Stomach (tissue), 8 donors: ENCODE measurements at regions not wholly inside any gene's neighbourhood (a gene's known extent, or its start where the extent isn't known, plus 50 kb on each side); places are given as distances from the start of the nearest gene placed in this dataset.

Experiments used
- DNase-seq, 2 donors: peaks; one replicate each; pipeline versions ENCODE4 v3.0.0 to v3.0.0-alpha.2; 2013 to 2019
- H3K27ac ChIP-seq, 5 donors: fragments of 200-600 bp in 4 of 5; sonication (generic) in 4 of 5; one replicate each; pipeline ENCODE4 v1.5.1; 2013 to 2019; ENCODE audit warnings: mild to moderate bottlenecking in 1 of 5, moderate library complexity in 1 of 5
- H3K27me3 ChIP-seq, 3 donors: fragments of 200-600 bp; sonication (generic); one replicate each; pipeline ENCODE4 v1.5.1; 2017 to 2019; ENCODE audit warnings: mixed run types in 1 of 3
- H3K36me3 ChIP-seq, 4 donors: fragments of 200-600 bp; sonication (generic); 1 replicate in 3 of 4; 2 replicates in 1 of 4; pipeline ENCODE4 v1.5.1; 2016 to 2019
- H3K4me1 ChIP-seq, 4 donors: fragments of 200-600 bp; sonication (generic); one replicate each; pipeline ENCODE4 v1.5.1; 2016 to 2019
- H3K4me3 ChIP-seq, 4 donors: fragments of 200-600 bp; sonication (generic) in 3 of 4; one replicate each; pipeline ENCODE4 v1.5.1; 2016 to 2019; ENCODE audit warnings: mild to moderate bottlenecking in 1 of 4
- H3K9me3 ChIP-seq, 4 donors: fragments of 200-600 bp; sonication (generic); one replicate each; pipeline ENCODE4 v1.5.1; 2016 to 2019
- CTCF ChIP-seq, 7 experiments: fragments of 450-650 bp in 4 of 7; fragments of 200-600 bp in 3 of 7; sonication (generic) in 3 of 7; IDR thresholded peaks; one replicate each; pipeline ENCODE4 v1.5.1; 2016 to 2019; ENCODE audit warnings: antibody characterized with exemption in 7 of 7, control low read depth in 2 of 7, mild to moderate bottlenecking in 1 of 7
- EP300 ChIP-seq: sonication (generic); formaldehyde crosslinking; IDR thresholded peaks from one replicate; pipeline ENCODE4 v1.6.1; 2017; ENCODE audit warnings: antibody characterized with exemption
- POLR2A ChIP-seq, 4 donors: fragments of 450-650 bp; IDR thresholded peaks; one replicate each; pipeline ENCODE4 v1.6.1; 2016; ENCODE audit warnings: antibody characterized with exemption in 4 of 4, control low read depth in 2 of 4, mild to moderate bottlenecking in 1 of 4, moderate library complexity in 1 of 4
- POLR2AphosphoS5 ChIP-seq, 3 donors: sonication (generic); formaldehyde crosslinking; IDR thresholded peaks; one replicate each; pipeline ENCODE4 v1.6.1; 2016; ENCODE audit warnings: antibody characterized with exemption in 3 of 3
- WGBS, 5 donors: extraction: QIAGEN DNeasy Blood & Tissue Kit in 3 of 5; methylation state at CpG; one replicate each; pipeline versions ENCODE4 v1.1.5 to v1.1.7; 2013 to 2018; 5-methylcytosine and 5-hydroxymethylcytosine counted together
- intact Hi-C: fragments of 100-400 bp; cut with DNase I; formaldehyde crosslinking; loops from one replicate; pipeline ENCODE4 v1.15.1; 2023; ENCODE audit warnings: low total_unique reads
- donor health status: healthy with polysubstance abuse.
- donor health status: Bipolar disorder and iron deficiency.
- donor health status: healthy.

- 45 to 50% (median 48%) methylated on average over 4 of the region's 4 CpGs for WGBS, 5 donors
- H3K27ac ChIP-seq: peak overlapping the region in 2 of 5 donors; percentile 36 to 50
- peak in 1 of 2 donors; percentile 51 for DNase-seq
- no peak overlapping the region for H3K4me3 ChIP-seq
- peaks cover 0 to 45% (median 13%) of the 10 kb centered on the region in 4 donors for H3K4me1 ChIP-seq
- H3K9me3 ChIP-seq: no peaks in the 10 kb centered on the region
- no peak for TF ChIP-seq EP300
- TF ChIP-seq CTCF (IDR thresholded peaks at IDR 0.05): no peak
- TF ChIP-seq POLR2A (IDR thresholded peaks at IDR 0.05): no peak
- peak in 1 of 3 donors; percentile 54 for TF ChIP-seq POLR2AphosphoS5 (IDR thresholded peaks at IDR 0.05)
- no peaks in the 10 kb centered on the region for H3K27me3 ChIP-seq
- H3K36me3 ChIP-seq: no peaks in the 10 kb centered on the region
- intact Hi-C loops: no loop called here
Measured at GRCh38 chr21:38753557-38753971, 52.2 kb upstream of the ETS2 start.
